SH-SY5Y (cell line): ENCODE measurements at regions not wholly inside any gene's neighbourhood (a gene's known extent, or its start where the extent isn't known, plus 50 kb on each side); places are given as distances from the start of the nearest gene placed in this dataset.

Experiments used
- GATA2 ChIP-seq: IDR thresholded peaks from 2 replicates; pipeline ENCODE4 v1.6.1; 2011; ENCODE audit warnings: mild to moderate bottlenecking, low read depth, low read length
- GATA3 ChIP-seq: IDR thresholded peaks from 2 replicates; pipeline ENCODE4 v1.6.1; 2011; ENCODE audit warnings: low read depth, mild to moderate bottlenecking, low read length, moderate library complexity

DNA sequence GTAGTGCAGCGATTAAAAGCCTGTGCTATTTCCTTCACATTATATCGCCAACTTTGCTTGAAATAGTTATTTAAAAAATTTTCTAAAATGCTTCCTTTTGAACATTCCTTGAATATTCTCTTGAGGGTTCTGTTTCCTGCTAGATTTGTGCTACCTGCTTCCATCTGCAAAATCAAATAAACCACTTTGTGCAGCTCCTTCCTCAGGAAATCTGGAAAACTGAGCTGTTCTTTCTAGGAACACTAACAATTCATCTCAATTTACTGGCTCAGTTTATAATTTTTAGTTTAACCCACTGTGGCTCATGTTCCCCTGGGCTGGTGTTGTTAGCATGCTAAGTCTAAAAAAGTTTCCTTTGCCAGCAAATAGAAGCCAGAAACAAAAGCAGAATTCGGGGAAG is 88.1 kb upstream of the LCORL start:
- TF ChIP-seq GATA3 = no peak
- no peak for TF ChIP-seq GATA2

- TF ChIP-seq GATA3 (no peak), GATA2 (no peak)
Measured at GRCh38 chr4:18106620-18107019, 85.1 kb upstream of the LCORL start.

DNA sequence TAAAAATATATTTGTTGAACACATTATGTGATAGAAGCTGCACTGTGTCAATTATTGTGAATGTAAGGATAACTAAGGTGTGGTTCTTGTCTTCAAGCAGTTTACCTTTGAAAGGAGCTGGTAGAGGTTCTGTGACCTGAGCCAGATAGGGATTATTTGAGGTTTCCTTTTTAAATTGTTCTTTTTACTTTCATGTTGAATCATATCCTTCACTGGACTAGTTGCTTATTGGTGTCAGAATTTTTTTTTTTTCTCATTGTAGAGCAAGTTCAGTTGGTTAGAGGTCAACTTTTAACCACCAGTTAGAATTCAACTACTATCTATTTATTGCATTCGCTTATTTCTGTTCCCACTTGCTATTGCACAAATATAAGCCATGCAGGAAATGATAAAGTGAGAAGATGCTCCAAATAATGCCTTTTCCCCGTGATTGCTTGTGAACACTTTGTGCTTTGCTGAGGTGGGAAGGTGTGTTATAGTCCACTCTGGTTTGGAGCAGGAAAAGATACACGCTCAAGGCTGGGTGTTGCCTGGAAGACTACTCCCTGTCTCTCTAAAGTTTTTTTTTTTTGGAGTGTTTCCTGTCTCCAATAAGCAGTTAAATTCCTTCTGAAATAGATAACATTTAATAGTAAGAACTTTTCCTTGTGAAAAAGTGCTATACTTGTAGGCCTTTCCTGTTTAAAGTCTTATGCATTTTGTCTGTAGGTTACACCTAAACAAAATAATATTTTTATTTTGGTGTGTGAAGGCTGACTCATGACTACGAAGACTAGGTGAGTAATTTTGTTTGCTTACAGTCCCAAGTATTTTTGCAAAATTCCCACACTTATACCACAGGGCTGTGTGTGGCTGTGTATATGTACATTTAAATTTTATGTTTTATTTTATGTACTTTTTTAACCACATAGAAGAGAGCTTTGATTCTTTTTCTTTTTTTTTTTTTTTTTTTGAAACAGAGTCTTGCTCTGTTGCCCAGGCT is 83.8 kb upstream of the LCORL start:
- TF ChIP-seq GATA2 = no peak
- TF ChIP-seq GATA3 = no peak

GRCh38 chr4:18103876-18104605 is 82.5 kb upstream of the LCORL start:
- TF ChIP-seq GATA3 (no peak), GATA2 (no peak)

DNA sequence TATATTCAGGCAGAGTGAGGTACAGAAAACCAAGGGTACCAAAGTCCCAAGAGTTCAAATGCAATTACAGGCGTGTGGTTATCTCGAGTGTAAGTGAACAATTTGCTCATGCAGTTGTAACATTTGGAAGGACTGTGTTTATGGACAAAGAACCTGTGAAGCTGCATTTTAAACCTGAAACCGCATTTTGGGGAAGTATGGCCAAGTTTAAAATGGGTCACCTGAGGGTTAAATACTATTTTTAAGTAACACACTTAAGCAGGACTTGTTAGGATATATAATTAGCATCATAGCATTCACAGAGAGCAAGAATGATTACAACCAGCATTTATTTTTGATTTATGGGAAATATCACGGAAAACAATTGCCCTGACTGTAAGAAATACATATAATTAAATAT is 79.1 kb upstream of the LCORL start:
- TF ChIP-seq GATA2 = no peak
- no peak for TF ChIP-seq GATA3

DNA sequence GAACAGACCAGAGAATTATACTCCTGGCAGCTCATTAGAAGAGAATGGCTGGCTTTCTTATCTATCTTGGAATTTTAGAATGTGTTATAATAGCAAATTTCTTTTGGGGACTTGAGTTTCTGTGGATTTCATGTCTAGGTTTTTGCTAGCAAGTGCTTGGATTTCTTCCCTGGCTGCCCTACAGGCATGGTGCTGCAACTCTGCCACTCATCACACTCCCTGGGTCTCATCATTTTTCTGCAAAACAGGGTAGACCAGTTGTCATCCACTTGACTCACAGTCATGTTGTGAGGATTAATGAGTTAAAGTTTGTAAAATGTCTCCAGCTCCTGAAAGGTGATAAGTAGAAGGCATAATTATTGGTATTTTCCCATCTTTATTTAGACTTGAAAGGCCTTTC is 60.7 kb upstream of the LCORL start:
- TF ChIP-seq GATA2 = no peak
- no peak for TF ChIP-seq GATA3

GRCh38 chr4:18081708-18082107 is 60.2 kb upstream of the LCORL start:
- TF ChIP-seq GATA2 = no peak
- no peak for TF ChIP-seq GATA3

- TF ChIP-seq GATA3 (no peak), GATA2 (no peak)
Measured at GRCh38 chr4:18077808-18078207, 56.3 kb upstream of the LCORL start.

DNA sequence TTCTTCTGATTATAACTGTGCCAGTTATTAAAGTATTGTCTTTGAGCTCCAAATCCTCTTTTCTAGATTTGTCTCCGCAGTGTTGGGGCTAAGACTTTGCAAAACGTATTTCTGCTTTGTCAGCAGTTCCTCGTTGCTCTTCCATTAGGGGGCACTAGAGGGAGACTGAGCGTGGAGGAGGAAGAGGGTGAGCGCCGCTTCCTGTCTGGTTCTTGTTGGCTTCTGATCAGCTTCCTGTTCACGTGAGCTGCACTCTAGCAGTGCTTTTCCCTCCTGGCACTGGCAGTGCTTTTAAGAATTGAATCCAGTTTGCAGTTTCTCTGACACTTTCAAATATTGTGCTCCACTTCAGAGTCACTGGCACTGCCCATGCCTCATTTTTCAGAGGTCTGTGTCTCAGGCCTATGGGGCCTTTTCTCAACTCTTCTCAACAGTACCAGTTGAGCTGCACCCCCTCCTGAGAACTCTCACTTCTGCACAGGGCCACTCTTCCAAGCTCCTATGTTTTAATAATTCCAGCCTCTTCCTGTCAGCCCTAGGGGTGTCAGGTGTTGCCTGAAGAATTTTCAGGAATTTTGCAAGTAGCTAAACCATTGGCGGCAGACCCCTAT is 54.4 kb upstream of the LCORL start:
- TF ChIP-seq GATA3 (no peak), GATA2 (no peak)

DNA sequence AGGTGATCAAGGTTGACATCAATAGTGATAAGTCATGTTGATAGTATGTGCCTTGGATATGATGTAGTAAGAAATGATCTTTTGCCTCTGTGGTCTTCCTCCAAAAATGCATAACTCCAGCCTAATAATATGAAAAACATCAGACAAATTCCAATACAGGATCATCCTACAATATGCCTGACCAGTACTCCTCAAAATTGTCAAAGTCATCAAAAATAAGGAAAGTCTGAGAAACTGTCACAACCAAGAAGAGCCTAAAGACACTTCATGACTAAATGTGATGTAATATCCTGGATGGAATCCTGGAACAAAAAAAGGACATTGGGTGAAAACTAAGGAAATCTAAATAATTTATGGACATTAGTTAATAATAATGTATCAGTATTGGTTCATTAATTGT is 50.3 kb upstream of the LCORL start:
- TF ChIP-seq GATA2 (no peak), GATA3 (no peak)
